ENCODE measurements at regions not wholly inside any gene's neighbourhood (a gene's known extent, or its start where the extent isn't known, plus 50 kb on each side); places are given as distances from the start of the nearest gene placed in this dataset.
"Not testable (repeated sequence)": the region's sequence is repeated elsewhere in the genome, so short reads cannot be mapped to it uniquely, and the experiment has no call there.

- in situ Hi-C loops (cut with MboI; ENCODE audit: low sequenced_read_pairs) = no loop called here
Measured at GRCh38 chr3:68676136-68676535, 256.2 kb downstream of the TAFA4 start.

GRCh38 chr3:68667346-68667745, 265.0 kb downstream of the TAFA4 start:
- in situ Hi-C loops (cut with MboI; ENCODE audit: low sequenced_read_pairs) = no loop called here

GRCh38 chr3:68666429-68667136, 265.8 kb downstream of the TAFA4 start:
- in situ Hi-C loops (cut with MboI; ENCODE audit: low sequenced_read_pairs) = no loop called here

- in situ Hi-C loops (cut with MboI; ENCODE audit: low sequenced_read_pairs) = no loop called here
Measured at GRCh38 chr3:68664276-68664675, 268.1 kb downstream of the TAFA4 start.

GRCh38 chr3:68662176-68662575, 270.2 kb downstream of the TAFA4 start:
- in situ Hi-C loops (cut with MboI; ENCODE audit: low sequenced_read_pairs) = no loop called here

- in situ Hi-C loops (cut with MboI; ENCODE audit: low sequenced_read_pairs) = not testable (repeated sequence)
Measured at GRCh38 chr3:68650657-68651056, 281.7 kb downstream of the TAFA4 start.

GRCh38 chr3:68648494-68648893, 283.9 kb downstream of the TAFA4 start:
- in situ Hi-C loops (cut with MboI; ENCODE audit: low sequenced_read_pairs) = no loop called here

GRCh38 chr3:68631850-68632545, 300.3 kb downstream of the TAFA4 start:
- in situ Hi-C loops (cut with MboI; ENCODE audit: low sequenced_read_pairs) = no loop called here

- in situ Hi-C loops (cut with MboI; ENCODE audit: low sequenced_read_pairs) = no loop called here
Measured at GRCh38 chr3:68620211-68620610, 312.1 kb downstream of the TAFA4 start.

- in situ Hi-C loops (cut with MboI; ENCODE audit: low sequenced_read_pairs) = no loop called here
Measured at GRCh38 chr3:68614087-68614486, 318.3 kb downstream of the TAFA4 start.

GRCh38 chr3:68571321-68571720, 361.0 kb downstream of the TAFA4 start:
- in situ Hi-C loops (cut with MboI; ENCODE audit: low sequenced_read_pairs) = no loop called here

- in situ Hi-C loops (cut with MboI; ENCODE audit: low sequenced_read_pairs) = no loop called here
Measured at GRCh38 chr3:68560728-68561127, 371.6 kb downstream of the TAFA4 start.

GRCh38 chr3:68535782-68536181, 396.6 kb downstream of the TAFA4 start:
- in situ Hi-C loops (cut with MboI; ENCODE audit: low sequenced_read_pairs) = no loop called here

GRCh38 chr3:68523330-68523729, 409.0 kb downstream of the TAFA4 start:
- in situ Hi-C loops (cut with MboI; ENCODE audit: low sequenced_read_pairs) = no loop called here

GRCh38 chr3:68515237-68515636, 417.1 kb downstream of the TAFA4 start:
- in situ Hi-C loops (cut with MboI; ENCODE audit: low sequenced_read_pairs) = no loop called here

GRCh38 chr3:68504201-68504600, 428.1 kb downstream of the TAFA4 start:
- in situ Hi-C loops (cut with MboI; ENCODE audit: low sequenced_read_pairs) = no loop called here

- in situ Hi-C loops (cut with MboI; ENCODE audit: low sequenced_read_pairs) = not testable (repeated sequence)
Measured at GRCh38 chr3:68485845-68486244, 446.5 kb downstream of the TAFA4 start.

- in situ Hi-C loops (cut with MboI; ENCODE audit: low sequenced_read_pairs) = no loop called here
Measured at GRCh38 chr3:68485051-68485450, 447.3 kb downstream of the TAFA4 start.

GRCh38 chr3:68483601-68484000, 448.7 kb downstream of the TAFA4 start:
- in situ Hi-C loops (cut with MboI; ENCODE audit: low sequenced_read_pairs) = no loop called here

- in situ Hi-C loops (cut with MboI; ENCODE audit: low sequenced_read_pairs) = no loop called here
Measured at GRCh38 chr3:68483041-68483440, 449.3 kb downstream of the TAFA4 start.

GRCh38 chr3:68482565-68482964, 449.8 kb downstream of the TAFA4 start:
- in situ Hi-C loops (cut with MboI; ENCODE audit: low sequenced_read_pairs) = no loop called here

GRCh38 chr3:68479779-68480178, 452.6 kb downstream of the TAFA4 start:
- in situ Hi-C loops (cut with MboI; ENCODE audit: low sequenced_read_pairs) = no loop called here

Data from HL-60/S4 treated with retinoic acid at 250 ng/mL for 4 days and 3 days (cell line).